ENCODE measurements at regions not wholly inside any gene's neighbourhood (a gene's known extent, or its start where the extent isn't known, plus 50 kb on each side); places are given as distances from the start of the nearest gene placed in this dataset.

GRCh38 chr3:125670945-125671344 is 75.6 kb upstream of the OSBPL11 start:
- no peak for TF ChIP-seq CTCF (conservative IDR thresholded peaks at IDR 0.05; ENCODE audit: low read length)
- no peak for TF ChIP-seq EZH2phosphoT487 (IDR thresholded peaks at IDR 0.05; ENCODE audit: borderline replicate concordance, low read depth, low read length)
